ENCODE measurements at regions not wholly inside any gene's neighbourhood (a gene's known extent, or its start where the extent isn't known, plus 50 kb on each side); places are given as distances from the start of the nearest gene placed in this dataset.

DNA sequence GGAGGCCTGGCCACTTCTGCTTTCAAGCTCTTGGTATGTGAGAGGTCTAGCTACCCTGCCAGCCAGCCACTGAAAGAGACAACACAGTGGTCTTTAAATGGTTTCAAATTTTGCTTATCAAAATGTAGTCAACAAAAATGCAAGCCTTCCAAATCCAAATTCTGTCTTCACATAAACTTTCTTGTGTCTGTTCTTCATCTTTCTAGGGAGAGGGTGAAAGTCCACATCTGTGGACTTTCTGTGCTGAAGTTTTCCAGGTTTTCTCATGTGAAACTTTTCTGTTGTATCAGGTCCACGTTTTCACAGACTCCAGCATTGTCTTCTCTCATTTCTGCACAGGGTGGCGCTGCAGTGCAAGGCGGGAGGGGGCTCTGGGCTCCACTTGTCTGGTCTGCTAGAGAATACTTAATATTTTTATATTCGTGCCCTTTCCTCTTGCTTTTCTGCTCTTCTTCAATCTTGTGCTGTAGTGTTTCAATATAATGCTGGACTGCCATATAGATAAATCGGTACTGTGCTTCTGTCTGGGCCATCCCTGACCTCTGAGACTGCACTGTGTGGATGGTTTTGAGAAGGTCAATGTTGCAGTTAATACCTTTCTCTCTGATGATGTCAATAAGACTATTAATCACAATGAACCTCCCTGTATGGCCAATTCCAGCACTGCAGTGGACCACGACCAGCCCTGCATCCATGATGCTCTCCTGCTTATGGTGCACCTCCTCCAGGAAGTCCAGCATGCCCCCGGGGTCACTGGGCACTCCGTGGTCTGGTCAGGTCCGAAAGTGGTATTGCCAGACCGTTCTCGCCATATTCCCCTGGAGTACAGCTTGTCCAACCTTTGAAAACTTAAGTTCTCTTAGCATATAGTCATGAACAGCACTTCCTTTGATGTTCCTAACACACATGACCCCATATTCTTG, 161.6 kb upstream of the TNFAIP3 start:
- in situ Hi-C loops (cut with MboI; ENCODE audit: low sequenced_read_pairs), result loop anchor here (5.0 to 10.0 kb wide), 2 partner anchors 237 to 299 kb away; no protein-coding TSS in a partner anchor

DNA sequence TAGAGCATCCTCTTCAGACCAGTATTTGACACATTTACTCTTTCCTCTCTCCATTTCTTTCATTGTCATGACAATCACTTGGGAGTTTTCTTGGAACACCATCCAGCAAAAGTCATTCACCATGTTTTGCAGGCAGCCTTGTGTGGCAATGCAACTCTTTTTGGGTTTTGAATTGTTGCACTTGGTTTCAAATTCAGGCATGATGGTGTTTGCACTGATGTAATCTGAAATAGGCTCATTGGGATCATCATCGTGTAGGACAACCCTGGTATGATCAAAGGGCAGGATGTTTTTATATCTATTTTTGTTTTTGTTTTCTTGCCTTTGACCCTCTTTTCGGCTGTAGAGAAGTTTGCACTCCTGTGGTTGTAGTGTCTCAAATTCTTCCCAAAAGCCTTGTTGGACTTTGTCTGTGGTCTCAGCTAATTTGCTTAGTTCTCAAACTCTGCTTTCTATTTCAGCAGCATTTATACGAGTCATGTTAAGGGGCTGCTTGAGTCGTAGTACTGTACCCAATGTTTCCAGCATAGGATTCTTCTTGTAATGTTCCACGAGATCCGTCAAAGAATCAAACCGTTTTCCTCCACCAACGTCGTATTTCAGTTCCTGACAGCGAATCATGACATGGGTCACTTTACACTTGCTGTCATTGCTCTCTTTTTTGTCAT, 160.8 kb upstream of the TNFAIP3 start:
- in situ Hi-C loops (cut with MboI; ENCODE audit: low sequenced_read_pairs), result loop anchor here (5.0 to 10.0 kb wide), 2 partner anchors 236 to 299 kb away; no protein-coding TSS in a partner anchor

DNA sequence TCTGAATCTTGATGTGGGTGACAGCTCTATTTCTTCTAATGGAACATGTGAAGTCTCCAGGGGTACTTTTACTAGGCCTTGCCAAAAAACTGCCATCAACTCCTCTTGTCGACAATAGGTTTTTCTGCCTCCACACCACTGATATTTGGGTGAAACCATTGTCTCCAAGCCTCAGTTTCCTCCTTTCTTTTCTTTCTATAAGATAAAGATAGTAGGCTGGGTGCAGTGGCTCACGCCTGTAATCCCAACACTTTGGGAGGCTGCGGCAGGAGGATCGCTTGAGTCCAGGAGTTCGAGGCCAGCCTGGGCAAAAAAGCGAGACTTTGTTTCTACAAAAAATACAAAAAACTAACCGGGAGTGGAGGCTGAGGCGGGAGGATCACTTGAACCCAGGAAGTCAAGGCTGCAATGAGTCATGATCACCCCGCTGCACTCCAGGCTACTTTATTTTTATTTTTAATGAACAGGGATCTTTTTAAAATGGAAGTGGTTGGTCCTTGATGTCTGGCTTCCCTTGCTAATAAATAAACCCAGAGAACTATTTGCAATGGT, 159.9 kb upstream of the TNFAIP3 start:
- in situ Hi-C loops (cut with MboI; ENCODE audit: low sequenced_read_pairs), result loop anchor here (5.0 to 10.0 kb wide), 2 partner anchors 235 to 298 kb away; no protein-coding TSS in a partner anchor

DNA sequence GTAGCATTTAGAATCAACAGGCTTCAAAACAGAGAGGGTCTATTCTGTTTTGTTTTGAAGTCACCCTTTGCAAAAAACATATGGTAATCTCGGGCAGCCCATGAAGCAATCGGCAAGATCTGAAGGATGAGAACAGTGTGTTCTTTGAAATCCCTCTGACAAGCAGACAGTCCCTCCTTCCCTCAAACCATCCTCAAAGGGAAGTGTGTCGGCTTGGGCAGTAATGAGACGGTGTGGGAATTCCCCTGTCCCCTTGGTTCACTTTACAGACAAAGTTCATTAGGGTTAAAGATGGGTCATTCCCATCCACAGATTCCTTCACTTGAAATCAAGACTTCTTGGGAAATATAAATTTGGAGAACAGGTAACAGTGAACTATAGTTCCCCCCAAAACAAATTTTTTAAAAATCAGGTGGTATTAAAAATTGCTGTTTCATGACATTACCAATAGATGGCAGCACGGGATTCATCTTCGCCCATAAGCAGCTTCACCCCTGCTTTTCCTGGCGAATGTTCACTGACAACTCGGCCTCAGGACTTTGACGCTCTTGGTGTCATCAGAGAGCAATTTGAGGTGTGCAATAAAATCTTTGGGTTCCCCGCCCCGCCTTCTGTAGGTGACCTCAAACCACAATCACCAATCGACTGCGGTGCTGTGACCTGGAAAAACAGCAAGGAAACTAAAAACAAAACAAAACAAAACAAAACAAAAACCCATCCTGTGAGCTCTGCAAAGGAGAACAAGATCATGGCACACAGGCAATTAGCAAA, 159.3 kb upstream of the TNFAIP3 start:
- in situ Hi-C loops (cut with MboI; ENCODE audit: low sequenced_read_pairs), result loop anchor here (5.0 to 10.0 kb wide), 2 partner anchors 235 to 297 kb away; no protein-coding TSS in a partner anchor

DNA sequence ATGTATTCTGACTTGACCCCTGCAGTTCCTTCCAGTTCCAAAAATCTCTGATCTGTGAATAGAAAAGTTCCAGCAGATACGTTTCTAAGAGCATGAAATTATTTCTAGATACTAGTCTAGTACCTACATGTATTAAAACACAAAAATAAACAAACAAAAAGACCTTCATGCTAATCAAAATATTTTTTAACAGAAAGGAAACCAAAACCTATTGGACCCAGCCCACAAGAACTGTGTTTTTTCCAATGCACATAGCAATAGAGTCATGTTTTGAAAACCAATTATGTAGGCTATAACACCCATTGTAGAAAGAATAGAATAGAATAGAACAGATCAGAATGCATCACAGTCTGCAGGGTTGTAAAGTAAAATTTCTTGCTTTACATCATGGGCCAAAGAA, 158.6 kb upstream of the TNFAIP3 start:
- in situ Hi-C loops (cut with MboI; ENCODE audit: low sequenced_read_pairs), result loop anchor here (5.0 to 10.0 kb wide), 2 partner anchors 234 to 296 kb away; no protein-coding TSS in a partner anchor

DNA sequence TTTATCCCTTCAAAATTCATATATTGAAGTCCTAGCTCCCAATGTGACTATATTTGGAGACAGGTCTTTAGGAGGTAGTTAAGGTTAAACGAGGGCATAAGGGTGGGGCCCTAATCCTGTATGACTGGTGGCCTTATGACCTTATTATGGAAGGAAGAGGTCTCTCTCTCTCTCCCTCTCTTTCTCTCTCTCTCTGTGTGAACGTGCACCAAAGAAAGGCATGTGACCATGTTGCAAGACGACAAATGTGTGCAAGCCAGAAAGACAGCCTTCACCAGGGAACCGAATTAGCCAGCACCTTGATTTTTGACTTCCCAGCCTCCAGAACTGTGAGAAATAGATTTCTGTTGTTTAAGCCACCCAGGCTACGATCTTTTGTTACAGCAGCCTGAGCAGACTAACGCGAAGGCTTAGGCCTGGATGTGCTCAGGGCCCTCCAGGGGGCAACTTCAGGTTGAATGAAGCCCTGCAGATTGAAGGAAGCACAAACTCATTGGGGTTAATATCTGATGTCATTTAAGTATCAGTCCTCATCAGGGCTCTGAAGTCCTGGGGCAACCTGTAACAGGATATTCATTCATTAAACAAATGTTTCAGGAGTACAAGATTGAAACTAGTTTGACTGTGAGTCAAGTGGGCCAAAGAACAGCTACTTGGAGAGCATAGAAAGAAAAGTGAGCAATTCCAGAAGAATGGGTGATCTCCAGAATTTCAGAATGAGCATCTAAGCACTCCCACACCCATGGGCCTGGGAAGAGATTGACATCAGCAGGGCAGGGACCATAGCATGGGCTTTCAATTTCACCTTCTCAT, 157.4 kb upstream of the TNFAIP3 start:
- in situ Hi-C loops (cut with MboI; ENCODE audit: low sequenced_read_pairs), result loop anchor here (5.0 to 10.0 kb wide), 4 partner anchors 158 to 295 kb away; partner anchors contain the start of gene TNFAIP3

DNA sequence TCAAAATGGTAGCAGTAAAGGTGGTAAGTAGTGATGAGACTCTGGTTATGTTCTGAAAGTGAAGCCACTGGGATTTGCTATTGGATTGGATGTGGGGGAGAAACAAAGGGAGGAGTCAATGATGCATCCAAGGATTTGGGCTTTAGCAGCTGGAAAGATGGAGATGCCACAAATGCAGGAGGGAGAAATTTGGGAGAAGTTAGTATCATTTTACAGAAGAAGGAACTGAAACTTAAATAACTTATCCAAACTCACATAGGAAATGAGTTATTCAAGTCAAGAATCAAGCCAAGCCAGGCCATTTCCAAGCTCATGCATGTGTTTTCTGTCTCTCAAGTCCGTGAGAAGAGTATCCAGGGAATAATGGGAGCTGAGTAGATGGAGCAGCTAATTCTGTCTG, 155.1 kb upstream of the TNFAIP3 start:
- in situ Hi-C loops (cut with MboI; ENCODE audit: low sequenced_read_pairs), result loop anchor here (5.0 to 10.0 kb wide), 2 partner anchors 155 to 263 kb away; partner anchors contain the start of gene TNFAIP3

DNA sequence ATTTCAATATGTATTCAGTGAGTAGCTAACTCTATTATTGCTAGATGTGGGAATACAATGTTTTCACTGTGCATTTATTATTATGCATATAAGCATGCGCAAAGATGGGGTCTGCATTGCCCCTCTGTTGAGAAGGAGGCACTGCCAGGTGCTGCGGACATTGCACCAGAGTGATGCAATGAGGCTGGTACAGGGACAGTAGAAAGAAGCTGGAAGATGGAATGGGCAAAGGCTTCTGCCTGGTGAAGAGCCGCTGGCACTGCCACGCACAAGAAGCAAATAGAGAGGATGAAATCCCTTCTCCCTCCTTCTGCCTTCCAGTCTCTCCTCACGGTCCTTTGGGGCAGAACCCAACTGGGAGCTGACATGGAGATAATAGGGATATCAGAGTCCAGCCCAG, 154.5 kb upstream of the TNFAIP3 start:
- in situ Hi-C loops (cut with MboI; ENCODE audit: low sequenced_read_pairs), result loop anchor here (5.0 to 10.0 kb wide), 2 partner anchors 155 to 262 kb away; partner anchors contain the start of gene TNFAIP3

DNA sequence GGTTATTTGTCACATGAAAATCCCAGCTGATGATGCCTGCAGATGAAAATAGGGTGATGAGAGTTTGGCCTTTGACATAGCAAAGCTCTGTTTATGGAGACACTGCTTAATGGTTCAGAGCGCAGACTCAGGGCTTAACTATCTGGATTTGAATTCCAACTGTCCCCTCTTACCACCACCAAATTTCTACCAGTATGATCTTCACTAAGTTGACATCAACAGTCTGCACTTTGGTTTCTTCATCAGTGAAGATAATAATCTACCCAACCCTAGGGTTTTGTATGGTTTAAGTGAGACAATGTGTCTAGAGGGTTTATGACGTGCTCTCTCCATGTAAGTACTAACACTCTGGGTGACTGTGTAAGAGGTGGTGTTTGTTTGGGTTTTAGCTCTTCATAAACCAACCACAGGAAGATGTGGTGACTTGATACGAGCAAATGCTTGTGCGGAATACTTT, 151.4 kb upstream of the TNFAIP3 start:
- in situ Hi-C loops (cut with MboI; ENCODE audit: low sequenced_read_pairs), result loop anchor here (10.0 kb wide), 1 partner anchor 259 kb away; no protein-coding TSS in a partner anchor

DNA sequence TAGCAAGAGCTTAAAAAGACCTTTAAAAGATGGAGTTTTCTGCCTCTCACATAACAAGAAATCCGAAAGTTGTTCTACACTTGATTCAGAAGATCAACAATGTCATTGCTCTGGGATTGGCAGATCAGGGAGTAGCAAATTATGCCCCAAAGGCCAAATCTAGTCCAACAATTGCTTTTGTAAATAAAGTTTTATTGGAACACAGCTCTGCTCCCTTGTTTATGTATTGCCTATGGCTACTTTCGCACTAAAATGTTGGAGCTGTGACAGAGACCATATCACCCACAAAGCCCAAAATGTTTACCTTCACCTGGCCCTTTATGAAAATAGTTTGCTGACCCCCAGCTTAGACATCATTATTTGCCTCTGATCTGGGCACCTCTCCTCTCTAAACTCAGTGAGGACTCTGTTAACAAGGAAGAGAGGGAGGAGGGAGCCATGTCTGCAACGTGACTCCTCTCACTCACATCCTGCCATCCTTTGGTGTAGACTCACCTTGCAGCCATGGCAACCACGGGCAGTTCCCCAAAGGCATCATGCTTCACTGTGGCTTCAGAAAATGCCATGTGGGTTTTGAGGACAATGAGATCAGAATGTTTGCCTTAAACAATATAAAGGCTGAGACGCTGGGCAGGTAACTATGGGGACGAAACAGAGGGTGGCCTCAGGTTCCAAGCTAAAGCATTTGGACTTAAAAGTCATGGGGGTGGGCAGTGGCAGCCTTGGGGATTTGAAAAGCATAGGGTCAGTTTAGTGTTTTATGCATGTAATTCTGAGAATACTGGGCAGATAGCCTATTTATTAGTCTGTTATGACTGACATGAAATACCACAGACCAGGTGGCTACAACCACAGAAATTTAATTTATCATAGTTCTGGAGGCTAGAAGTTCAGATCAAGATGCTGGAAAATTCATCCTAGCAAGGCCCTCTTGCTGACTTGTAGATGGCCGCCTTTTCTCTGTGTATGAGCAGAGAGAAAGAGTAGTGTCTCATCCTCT, 149.7 kb upstream of the TNFAIP3 start:
- in situ Hi-C loops (cut with MboI; ENCODE audit: low sequenced_read_pairs), result loop anchor here (10.0 kb wide), 1 partner anchor 257 kb away; no protein-coding TSS in a partner anchor

DNA sequence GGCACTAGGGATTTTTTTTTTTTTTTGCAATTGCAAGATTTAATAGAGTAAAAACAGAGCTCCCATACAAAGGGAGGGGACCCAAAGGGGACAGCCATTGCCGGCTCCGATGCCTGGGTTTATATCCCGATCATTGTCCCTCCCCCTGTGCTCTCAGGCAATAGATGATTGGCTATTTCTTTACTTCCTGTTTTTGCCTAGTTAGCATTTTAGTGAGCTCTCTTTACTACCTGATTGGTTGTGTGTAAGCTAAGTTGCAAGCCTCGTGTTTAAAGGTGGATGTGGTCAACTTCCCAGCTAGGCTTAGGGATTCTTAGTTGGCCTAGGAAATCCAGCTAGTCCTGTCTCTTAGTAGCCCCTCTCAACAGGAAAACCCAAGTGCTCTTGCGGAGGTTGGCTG, 148.2 kb upstream of the TNFAIP3 start:
- in situ Hi-C loops (cut with MboI; ENCODE audit: low sequenced_read_pairs), result loop anchor here (10.0 kb wide), 1 partner anchor 256 kb away; no protein-coding TSS in a partner anchor

DNA sequence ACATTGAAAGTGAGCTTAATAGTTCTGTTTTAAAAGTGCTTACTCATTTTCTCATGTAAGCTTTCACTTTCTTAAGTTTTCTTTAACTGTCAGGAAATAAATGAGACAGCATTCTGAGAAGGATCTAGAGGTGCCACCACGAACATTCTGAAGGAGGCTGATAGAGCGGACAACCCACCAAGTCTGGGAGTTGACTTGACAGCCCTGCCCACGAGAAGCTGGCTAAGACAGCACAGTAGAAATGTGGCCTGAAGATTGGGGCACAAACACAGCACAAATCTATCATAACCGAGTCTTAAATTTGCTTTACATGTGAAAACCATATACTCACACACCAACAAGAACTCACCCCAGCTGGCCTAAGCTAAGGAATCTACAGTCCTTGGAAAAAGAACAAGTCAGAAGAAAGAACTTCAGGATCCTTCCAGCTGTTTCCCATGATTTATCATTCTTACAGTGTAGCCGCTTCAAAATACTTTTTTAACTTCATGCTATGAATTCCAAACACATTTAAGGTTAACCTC, 144.2 kb upstream of the TNFAIP3 start:
- in situ Hi-C loops (cut with MboI; ENCODE audit: low sequenced_read_pairs), result no loop called here

DNA sequence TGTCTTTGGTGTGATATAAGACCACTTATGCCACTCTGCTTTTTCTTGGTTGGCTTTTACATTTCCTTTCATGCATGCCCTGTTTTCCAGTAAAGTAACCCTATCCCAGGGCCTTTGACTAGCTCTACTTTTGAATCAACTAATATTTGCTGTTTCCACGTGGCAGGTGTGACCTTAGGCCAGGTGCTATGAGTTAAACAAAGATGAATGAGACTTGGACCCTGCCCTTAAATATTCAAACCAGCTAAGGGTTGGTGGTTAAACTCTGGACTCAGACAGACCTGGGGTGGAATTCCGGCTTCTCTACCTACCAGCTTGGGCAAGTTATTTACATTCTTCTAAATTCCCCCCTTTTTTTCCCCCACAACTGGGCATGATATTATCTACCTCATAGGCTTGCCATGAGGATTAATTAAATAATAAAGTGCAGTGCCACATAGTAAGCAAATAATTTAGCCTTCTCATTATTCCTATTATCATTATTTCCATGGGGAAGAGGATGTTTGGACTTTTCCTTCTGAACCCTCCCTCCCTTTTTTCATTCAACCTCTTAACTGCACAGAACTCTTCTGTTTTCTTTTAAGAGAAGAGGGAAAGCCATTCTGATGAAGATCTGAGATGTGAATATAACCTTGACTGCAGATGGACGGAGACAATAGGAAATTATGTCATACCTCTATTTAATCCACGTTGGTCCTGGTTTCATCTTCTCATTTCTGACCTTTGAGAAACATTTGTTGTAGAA, 143.6 kb upstream of the TNFAIP3 start:
- in situ Hi-C loops (cut with MboI; ENCODE audit: low sequenced_read_pairs), result no loop called here

DNA sequence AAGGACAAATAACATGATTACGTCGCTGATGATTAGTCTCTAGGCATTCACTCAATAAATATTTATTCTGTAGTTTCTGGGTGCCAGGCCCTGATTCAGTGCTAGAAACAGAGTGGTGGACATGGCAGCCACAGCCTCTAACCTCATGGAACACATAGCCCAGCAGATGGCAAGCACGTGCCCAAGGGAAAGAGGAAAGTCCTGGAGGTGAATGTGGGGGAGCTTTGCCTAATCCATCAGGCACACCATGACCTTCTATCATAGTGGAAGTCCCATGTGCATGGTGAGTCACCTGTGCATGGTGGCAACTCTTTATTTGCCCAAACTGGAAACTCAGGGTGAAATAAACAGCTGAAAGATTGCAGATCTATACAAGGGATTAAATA, 143.0 kb upstream of the TNFAIP3 start:
- in situ Hi-C loops (cut with MboI; ENCODE audit: low sequenced_read_pairs), result no loop called here

DNA sequence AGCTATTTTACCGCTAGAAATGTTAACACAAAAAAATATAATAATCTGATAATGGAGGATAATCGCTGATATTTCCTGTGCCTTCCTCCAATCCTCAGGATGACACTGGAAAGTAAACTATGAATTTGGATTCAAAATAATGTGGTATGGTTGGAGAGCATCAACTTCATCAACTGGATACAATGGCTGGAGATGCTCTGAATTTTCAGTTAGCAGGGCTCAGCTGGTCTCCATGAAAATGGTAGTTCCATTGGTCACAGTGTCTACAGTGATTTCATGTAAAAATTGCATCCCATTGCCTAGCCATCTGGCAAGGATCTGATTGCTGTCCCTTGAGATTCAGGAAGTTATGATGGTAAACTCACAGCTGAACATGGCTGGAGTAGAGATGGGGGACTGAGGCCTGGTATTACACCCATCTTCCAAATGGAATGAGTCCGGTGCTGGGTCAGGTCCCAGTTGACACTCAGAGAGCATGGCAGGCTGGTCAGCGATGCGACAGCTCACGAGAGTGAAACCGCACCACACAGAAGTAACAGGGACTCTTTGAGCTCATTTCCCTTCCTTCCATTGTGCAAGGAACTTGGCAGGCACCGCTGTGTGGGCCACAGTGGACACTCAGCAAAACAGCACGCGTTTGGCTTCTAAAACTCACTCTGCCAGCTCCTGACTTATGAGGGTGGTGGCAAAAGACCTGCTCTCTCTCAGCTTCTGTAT, 142.4 kb upstream of the TNFAIP3 start:
- in situ Hi-C loops (cut with MboI; ENCODE audit: low sequenced_read_pairs), result no loop called here

DNA sequence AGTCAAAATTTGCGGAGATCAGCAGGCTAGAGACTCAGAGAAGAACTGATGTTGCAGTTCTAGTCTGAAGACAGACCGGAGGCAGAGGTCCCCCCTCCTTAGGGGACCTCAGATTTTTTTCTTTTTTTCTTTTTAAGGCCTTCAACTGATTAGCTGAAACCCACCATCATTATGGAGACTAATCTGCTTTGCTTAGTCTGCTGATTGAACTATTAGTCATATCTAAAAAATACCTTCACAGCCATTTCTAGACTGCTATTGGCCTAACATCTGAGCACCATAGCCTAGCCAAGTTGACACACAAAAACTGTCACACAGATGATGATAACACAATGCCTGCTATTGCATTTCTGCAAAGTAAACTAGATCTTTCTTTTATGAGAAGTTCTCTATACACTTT, 141.1 kb upstream of the TNFAIP3 start:
- in situ Hi-C loops (cut with MboI; ENCODE audit: low sequenced_read_pairs), result no loop called here
